ENCODE measurements at regions not wholly inside any gene's neighbourhood (a gene's known extent, or its start where the extent isn't known, plus 50 kb on each side); places are given as distances from the start of the nearest gene placed in this dataset.

GRCh38 chr7:156031679-156032478 lies 219.6 kb upstream of the SHH start:
- no peak for TF ChIP-seq CTCF (IDR thresholded peaks at IDR 0.05; ENCODE audit: low read depth, low read length)
- peaks cover 6% of the 10 kb centered on the region for H3K9me3 ChIP-seq (ENCODE audit: severe bottlenecking)
- H3K27me3 ChIP-seq (ENCODE audit: insufficient read depth, low read depth, severe bottlenecking): peaks cover 67% of the 10 kb centered on the region
- no peak overlapping the region for H3K27ac ChIP-seq
- no peak overlapping the region for H3K4me3 ChIP-seq (ENCODE audit: low read depth, low read length)
- no peak for DNase-seq
- H3K36me3 ChIP-seq: no peaks in the 10 kb centered on the region

- no peak for TF ChIP-seq CTCF (IDR thresholded peaks at IDR 0.05; ENCODE audit: low read depth, low read length)
- peaks cover 6% of the 10 kb centered on the region for H3K9me3 ChIP-seq (ENCODE audit: severe bottlenecking)
- H3K4me3 ChIP-seq (ENCODE audit: low read depth, low read length): no peak overlapping the region
- peaks cover 77% of the 10 kb centered on the region for H3K27me3 ChIP-seq (ENCODE audit: insufficient read depth, low read depth, severe bottlenecking)
- DNase-seq: no peak
- H3K27ac ChIP-seq: no peak overlapping the region
- H3K36me3 ChIP-seq: no peaks in the 10 kb centered on the region
These were observed 217.3 kb upstream of the SHH start for GRCh38 chr7:156029460-156030007.

GRCh38 chr7:156028521-156028920 lies 216.3 kb upstream of the SHH start:
- no peaks in the 10 kb centered on the region for H3K36me3 ChIP-seq
- H3K27ac ChIP-seq: no peak overlapping the region
- H3K27me3 ChIP-seq (ENCODE audit: insufficient read depth, low read depth, severe bottlenecking): peaks cover 83% of the 10 kb centered on the region
- H3K9me3 ChIP-seq (ENCODE audit: severe bottlenecking): peaks cover 6% of the 10 kb centered on the region
- TF ChIP-seq CTCF (IDR thresholded peaks at IDR 0.05; ENCODE audit: low read depth, low read length): no peak
- DNase-seq: no peak
- H3K4me3 ChIP-seq (ENCODE audit: low read depth, low read length): no peak overlapping the region

DNA sequence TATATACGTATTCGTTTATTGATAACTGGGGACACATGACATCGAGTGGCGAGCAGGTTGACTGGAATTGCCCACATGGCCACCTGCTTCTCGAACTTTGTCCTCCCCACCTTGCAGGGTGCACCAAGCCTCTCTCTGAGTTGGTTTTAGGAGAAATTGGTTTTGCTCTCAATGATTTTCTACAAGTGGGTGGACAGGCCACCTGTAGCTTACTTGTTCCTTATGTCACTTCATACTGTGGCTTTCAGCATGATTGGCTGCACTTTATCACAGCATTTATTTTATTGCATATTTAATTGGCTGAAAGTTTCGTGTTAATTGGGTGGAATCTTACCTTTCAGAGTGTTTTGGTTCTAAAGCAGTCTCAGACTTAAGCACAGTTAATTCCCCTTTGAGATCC lies 215.6 kb upstream of the SHH start:
- DNase-seq: no peak
- Histone ChIP-seq H3K27ac (no peak overlapping the region), H3K9me3 (ENCODE audit: severe bottlenecking) (no peaks in the 10 kb centered on the region), H3K27me3 (ENCODE audit: insufficient read depth, low read depth, severe bottlenecking) (peaks cover 83% of the 10 kb centered on the region), H3K36me3 (no peaks in the 10 kb centered on the region), H3K4me3 (ENCODE audit: low read depth, low read length) (no peak overlapping the region)
- no peak for TF ChIP-seq CTCF (IDR thresholded peaks at IDR 0.05; ENCODE audit: low read depth, low read length)

DNA sequence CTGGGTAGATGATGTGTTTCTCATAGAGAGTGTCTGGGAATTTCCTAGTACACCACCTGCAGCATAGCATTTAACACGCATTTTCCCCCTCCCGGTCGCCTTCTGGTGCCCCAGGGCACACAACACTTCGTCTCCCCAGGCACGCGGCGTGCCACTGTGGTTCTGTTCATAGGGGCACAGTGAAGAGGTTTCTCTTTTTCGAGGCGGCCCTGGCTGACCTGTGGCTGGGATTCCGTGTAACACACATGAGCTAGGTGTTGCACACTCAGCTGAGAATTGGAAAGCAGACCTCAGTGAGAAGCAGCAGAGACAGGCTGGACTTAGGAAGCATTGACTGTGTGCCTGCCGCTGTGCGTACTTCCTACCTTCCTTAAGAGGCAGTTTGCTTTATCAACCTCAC lies 214.3 kb upstream of the SHH start:
- Histone ChIP-seq H3K27me3 (ENCODE audit: insufficient read depth, low read depth, severe bottlenecking) (peaks cover 93% of the 10 kb centered on the region), H3K27ac (no peak overlapping the region), H3K4me3 (ENCODE audit: low read depth, low read length) (no peak overlapping the region), H3K36me3 (no peaks in the 10 kb centered on the region), H3K9me3 (ENCODE audit: severe bottlenecking) (no peaks in the 10 kb centered on the region)
- DNase-seq: no peak
- TF ChIP-seq CTCF (IDR thresholded peaks at IDR 0.05; ENCODE audit: low read depth, low read length): no peak
